KMS-11 (cell line): ENCODE measurements at regions not wholly inside any gene's neighbourhood (a gene's known extent, or its start where the extent isn't known, plus 50 kb on each side); places are given as distances from the start of the nearest gene placed in this dataset.

ENCODE experiments used
- H2AFZ ChIP-seq: fragments of 200-600 bp; sonication (generic); 2 replicates; pipeline ENCODE4 v1.6.1; 2016; ENCODE audit warnings: antibody characterized with exemption, mixed run types, low read depth
- H3K27ac ChIP-seq: fragments of 200-600 bp; sonication (generic); 2 replicates; pipeline ENCODE4 v1.6.1; 2016; ENCODE audit warnings: mild to moderate bottlenecking, mixed run types
- H3K27me3 ChIP-seq: fragments of 200-600 bp; sonication (generic); 2 replicates; pipeline ENCODE4 v1.6.1; 2017; ENCODE audit warnings: mild to moderate bottlenecking, low read depth, mixed run types, moderate library complexity; ENCODE audit not compliant: insufficient read depth
- H3K36me3 ChIP-seq: fragments of 200-600 bp; sonication (generic); 2 replicates; pipeline ENCODE4 v1.6.1; 2017; ENCODE audit warnings: mild to moderate bottlenecking, mixed run types; ENCODE audit not compliant: insufficient read depth
- H3K4me1 ChIP-seq: fragments of 200-600 bp; sonication (generic); 2 replicates; pipeline ENCODE4 v1.6.1; 2016; ENCODE audit warnings: mild to moderate bottlenecking, low read depth, mixed run types; ENCODE audit not compliant: poor library complexity, severe bottlenecking
- H3K4me2 ChIP-seq: fragments of 200-600 bp; sonication (generic); 2 replicates; pipeline ENCODE4 v1.7.0; 2016; ENCODE audit warnings: mild to moderate bottlenecking, mixed run types
- H3K4me3 ChIP-seq: fragments of 200-600 bp; sonication (generic); IDR thresholded peaks from 2 replicates; pipeline ENCODE4 v1.6.1; 2017; ENCODE audit warnings: low read depth, low read length, mixed read lengths; ENCODE audit not compliant: insufficient read depth
- H3K79me2 ChIP-seq: fragments of 200-600 bp; sonication (generic); 2 replicates; pipeline ENCODE4 v1.6.1; 2016; ENCODE audit warnings: low read depth, mixed run types; ENCODE audit not compliant: insufficient read depth
- H3K9ac ChIP-seq: fragments of 200-600 bp; sonication (generic); 2 replicates; pipeline ENCODE4 v1.6.1; 2016; ENCODE audit warnings: mild to moderate bottlenecking, mixed run types
- H4K20me1 ChIP-seq: fragments of 200-600 bp; sonication (generic); 2 replicates; pipeline ENCODE4 v1.6.1; 2016; ENCODE audit warnings: mild to moderate bottlenecking, mixed run types; ENCODE audit not compliant: insufficient read depth
- CTCF ChIP-seq: fragments of 200-600 bp; sonication (generic); conservative IDR thresholded peaks from 2 replicates; pipeline ENCODE4 v1.6.1; 2017; ENCODE audit warnings: low read depth, mild to moderate bottlenecking, antibody characterized with exemption, low read length, moderate library complexity, mixed read lengths

- TF ChIP-seq CTCF: no peak
- Histone ChIP-seq H3K27me3 (no peaks in the 10 kb centered on the region), H3K79me2 (no peaks in the 10 kb centered on the region), H3K4me3 (no peak overlapping the region), H3K9ac (no peak overlapping the region), H2AFZ (no peak overlapping the region), H3K4me2 (no peak overlapping the region), H4K20me1 (no peaks in the 10 kb centered on the region), H3K27ac (no peak overlapping the region), H3K36me3 (no peaks in the 10 kb centered on the region), H3K4me1 (no peaks in the 10 kb centered on the region)
Measured at GRCh38 chr12:47590771-47591360, 115.0 kb downstream of the RPAP3 start.

- Histone ChIP-seq H2AFZ (no peak overlapping the region), H3K4me1 (no peaks in the 10 kb centered on the region), H3K27me3 (no peaks in the 10 kb centered on the region), H3K79me2 (no peaks in the 10 kb centered on the region), H3K9ac (no peak overlapping the region), H3K27ac (no peak overlapping the region), H3K36me3 (no peaks in the 10 kb centered on the region), H3K4me3 (no peak overlapping the region), H3K4me2 (no peak overlapping the region), H4K20me1 (no peaks in the 10 kb centered on the region)
- no peak for TF ChIP-seq CTCF
Measured at GRCh38 chr12:47586952-47587669, 118.7 kb downstream of the RPAP3 start.

- no peak overlapping the region for H3K4me2 ChIP-seq
- H3K4me3 ChIP-seq: no peak overlapping the region
- no peak overlapping the region for H3K9ac ChIP-seq
- H3K4me1 ChIP-seq: no peaks in the 10 kb centered on the region
- H3K36me3 ChIP-seq: no peaks in the 10 kb centered on the region
- H3K27me3 ChIP-seq: no peaks in the 10 kb centered on the region
- H4K20me1 ChIP-seq: no peaks in the 10 kb centered on the region
- TF ChIP-seq CTCF: no peak
- no peak overlapping the region for H3K27ac ChIP-seq
- no peaks in the 10 kb centered on the region for H3K79me2 ChIP-seq
- H2AFZ ChIP-seq: no peak overlapping the region
Measured at GRCh38 chr12:47585507-47585906, 120.3 kb downstream of the RPAP3 start.

- Histone ChIP-seq H3K27me3 (no peaks in the 10 kb centered on the region), H3K4me2 (no peak overlapping the region), H3K9ac (no peak overlapping the region), H3K79me2 (no peaks in the 10 kb centered on the region), H2AFZ (no peak overlapping the region), H3K4me1 (peaks cover 8% of the 10 kb centered on the region), H3K27ac (no peak overlapping the region), H3K36me3 (no peaks in the 10 kb centered on the region), H4K20me1 (no peaks in the 10 kb centered on the region), H3K4me3 (no peak overlapping the region)
- no peak for TF ChIP-seq CTCF
Measured at GRCh38 chr12:47578836-47579235, 127.0 kb downstream of the RPAP3 start.
